HPDE6-E6E7 (cell line): ENCODE measurements at regions not wholly inside any gene's neighbourhood (a gene's known extent, or its start where the extent isn't known, plus 50 kb on each side); places are given as distances from the start of the nearest gene placed in this dataset.
"Not testable (repeated sequence)": the region's sequence is repeated elsewhere in the genome, so short reads cannot be mapped to it uniquely, and the experiment has no call there.

ENCODE experiments used
- DNase-seq: peaks from one replicate; pipeline ENCODE4 v3.0.0; 2011; ENCODE audit warnings: missing footprints; ENCODE audit errors: extremely low spot score

DNA sequence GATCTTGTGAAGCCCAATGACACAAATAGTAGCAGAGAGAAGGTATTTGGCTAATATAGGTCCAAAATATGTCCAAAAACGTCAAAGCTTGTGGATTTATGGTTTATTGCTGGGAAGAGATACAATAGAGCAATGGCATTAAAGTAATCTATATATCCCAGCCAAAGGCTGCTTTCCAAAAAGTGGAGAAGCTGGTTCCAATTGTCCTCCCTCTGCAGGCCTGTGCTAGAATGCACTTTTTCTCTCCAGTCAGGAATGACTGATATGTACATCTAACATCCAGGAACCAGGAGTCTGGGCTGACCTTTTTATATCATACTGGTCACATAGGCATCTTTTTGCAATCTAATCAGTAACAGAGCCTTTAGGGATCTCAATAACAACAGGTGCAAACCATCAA is 167.1 kb upstream of the FAM3C start:
- DNase-seq, result no peak

DNA sequence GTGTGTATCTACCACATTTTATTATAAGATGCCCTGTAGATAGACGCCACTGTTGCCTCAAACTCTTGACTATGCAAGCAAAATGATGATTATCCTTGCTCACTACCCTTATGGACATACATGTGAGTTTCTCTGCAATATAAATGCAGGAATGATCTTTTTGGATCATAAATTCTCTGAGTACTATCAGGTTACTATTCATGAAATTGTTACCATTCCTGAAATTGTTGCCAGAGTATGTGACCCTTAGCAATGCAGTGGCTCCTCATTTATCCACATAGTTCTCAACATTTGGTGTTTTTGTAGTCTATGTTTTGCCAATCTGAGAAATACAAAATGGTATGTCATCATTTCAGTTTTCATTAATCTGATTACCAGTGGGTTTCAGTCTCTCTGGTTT is 166.2 kb upstream of the FAM3C start:
- no peak for DNase-seq

DNA sequence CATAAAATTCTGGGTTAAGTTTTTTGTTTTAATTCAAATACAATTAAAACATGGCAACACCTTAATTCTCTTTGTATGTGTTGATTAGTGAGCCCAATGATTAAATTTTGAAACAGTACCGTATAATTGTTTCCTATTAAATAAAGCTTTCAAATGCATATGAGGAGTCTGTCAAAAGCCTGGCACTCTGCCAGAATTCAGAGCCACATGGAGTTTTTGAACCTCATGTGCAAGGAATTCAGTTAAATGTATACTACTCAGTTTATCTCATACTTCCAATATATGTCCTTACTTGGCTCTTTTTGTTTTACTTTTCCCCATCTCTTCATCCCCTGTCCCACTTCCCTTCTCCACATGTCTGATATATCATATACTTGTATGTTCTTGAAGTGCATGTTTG is 165.6 kb upstream of the FAM3C start:
- no peak for DNase-seq

DNA sequence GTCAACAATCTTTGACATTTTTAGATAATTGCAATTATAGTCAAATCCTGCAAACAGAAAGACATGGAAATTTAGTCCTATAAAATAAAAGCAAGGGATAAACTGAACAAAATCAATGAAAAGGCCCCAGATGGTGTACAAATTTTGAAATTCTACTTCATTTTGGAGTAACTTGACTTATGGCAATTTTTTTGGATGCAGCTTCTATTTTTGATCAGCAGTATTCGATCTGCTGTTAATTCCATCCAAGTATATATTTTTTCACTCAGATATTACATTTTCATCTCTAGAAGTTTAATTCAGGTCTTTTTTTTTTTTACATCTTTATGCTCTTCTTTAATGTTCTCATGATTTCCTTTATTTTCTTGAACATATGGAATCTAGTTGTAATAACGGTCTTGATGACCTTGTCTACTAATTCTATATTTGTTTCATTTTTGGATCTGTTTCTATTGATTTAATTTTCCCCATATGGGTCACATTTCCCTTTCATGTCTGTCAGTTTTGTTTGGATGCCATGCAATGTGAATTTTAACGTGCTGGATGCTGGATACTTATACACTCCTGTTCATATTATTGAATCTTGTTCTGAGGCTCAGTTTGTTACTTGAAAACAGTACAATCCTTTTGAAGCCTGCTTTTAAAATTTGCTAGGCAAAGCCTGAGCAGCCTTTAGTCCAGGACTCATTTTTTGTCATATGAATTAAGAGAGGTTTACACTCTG is 164.3 kb upstream of the FAM3C start:
- DNase-seq, result no peak

DNA sequence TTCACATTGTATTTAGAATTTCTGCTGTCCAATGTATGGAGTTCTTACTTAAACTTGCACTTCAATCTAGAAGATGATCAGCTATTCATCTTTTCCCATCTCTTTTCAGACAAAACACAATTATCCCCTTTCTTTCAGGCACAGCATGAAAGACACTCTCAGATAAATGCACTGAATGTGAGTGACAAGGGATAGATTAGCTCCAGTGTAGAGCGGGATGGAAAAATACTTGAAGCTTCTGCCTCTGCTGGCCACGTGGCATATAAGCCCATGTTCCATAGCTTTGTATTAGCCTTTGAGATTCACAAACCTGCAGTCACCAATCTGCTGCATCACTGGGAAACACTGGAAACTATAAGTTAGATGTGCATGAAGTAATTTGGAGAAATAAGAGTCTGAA is 162.2 kb upstream of the FAM3C start:
- no peak for DNase-seq

DNA sequence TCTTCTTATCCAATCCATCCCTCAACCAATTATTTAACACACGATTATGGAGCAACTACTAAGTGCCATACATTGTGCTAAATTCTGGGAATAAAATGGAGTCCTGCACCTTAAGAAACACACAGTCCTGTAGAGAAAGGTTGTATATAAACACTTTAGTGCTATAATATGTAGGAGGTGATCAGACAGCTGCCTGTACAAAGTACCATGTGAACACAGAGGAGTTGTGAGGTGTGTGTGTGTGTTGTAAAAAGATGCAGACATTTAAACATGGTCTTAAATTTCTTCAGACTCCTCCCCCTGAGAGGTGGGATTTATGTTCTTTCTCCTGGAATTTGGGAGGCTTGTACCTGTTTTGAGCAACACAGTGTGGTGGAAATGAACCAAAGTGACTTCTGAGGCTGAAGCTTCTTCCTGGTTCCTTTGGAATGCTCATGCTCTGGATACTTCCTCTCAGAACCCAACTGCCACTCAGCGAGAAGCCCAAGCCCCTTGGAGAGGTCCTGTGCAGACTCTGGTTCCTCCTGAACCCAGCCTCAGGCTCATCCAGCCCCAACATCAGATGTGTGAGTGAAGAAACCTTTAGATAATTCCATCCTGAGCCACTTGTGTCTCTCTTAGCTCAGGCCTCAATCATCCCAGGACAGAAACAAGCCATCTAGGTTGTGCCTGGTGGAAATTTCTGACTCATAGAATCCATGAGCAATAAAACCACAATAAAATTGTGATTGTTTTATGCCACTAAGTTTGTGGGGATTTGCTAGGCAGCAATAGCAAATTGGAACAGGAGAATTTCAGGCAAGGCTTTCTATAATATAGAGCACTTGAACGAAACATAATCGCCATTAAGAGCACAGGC is 161.2 kb upstream of the FAM3C start:
- no peak for DNase-seq

DNA sequence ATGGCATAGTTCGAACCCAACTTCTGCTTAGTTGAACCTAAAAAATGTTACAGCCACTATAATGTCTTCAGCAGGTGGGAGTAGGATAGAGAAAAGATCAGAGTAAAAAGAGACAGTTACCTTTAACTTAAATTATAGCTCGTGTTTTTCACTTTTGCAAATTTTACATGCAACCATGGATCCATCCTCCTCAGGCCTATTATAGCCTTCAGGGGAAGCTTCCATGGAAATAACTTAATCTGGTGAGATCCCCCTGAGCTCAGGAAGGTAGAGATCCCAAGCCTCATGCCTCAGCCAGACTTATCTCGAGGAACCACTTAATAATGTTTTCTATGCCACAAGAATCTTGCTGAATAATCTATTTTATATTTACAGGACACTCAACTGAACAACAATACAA is 159.4 kb upstream of the FAM3C start:
- no peak for DNase-seq

DNA sequence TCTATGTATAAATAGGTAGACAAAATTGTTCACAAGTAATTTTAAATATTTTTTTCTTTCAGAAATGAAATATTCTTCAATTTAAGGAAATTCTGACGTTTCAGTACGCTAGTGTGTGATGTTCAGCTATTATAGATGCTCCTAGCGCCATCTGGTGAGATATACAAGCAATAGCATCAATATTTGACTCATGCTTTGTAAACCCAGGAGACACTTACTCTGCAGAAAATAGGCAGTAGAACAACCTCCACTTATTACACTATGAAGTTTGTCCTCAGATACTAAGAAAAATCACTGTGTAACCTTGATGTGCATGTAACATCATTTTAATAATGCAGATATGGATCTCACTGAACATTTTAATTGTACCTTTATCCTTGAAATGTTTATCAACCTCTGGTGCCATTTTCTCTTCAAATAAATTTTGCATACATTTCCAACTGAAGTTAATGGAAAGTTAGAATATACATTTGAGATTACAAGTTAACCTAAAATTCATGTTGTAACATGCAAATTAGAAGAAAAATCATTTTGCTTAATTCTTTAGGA is 151.5 kb upstream of the FAM3C start:
- peak; percentile 49 for DNase-seq

DNA sequence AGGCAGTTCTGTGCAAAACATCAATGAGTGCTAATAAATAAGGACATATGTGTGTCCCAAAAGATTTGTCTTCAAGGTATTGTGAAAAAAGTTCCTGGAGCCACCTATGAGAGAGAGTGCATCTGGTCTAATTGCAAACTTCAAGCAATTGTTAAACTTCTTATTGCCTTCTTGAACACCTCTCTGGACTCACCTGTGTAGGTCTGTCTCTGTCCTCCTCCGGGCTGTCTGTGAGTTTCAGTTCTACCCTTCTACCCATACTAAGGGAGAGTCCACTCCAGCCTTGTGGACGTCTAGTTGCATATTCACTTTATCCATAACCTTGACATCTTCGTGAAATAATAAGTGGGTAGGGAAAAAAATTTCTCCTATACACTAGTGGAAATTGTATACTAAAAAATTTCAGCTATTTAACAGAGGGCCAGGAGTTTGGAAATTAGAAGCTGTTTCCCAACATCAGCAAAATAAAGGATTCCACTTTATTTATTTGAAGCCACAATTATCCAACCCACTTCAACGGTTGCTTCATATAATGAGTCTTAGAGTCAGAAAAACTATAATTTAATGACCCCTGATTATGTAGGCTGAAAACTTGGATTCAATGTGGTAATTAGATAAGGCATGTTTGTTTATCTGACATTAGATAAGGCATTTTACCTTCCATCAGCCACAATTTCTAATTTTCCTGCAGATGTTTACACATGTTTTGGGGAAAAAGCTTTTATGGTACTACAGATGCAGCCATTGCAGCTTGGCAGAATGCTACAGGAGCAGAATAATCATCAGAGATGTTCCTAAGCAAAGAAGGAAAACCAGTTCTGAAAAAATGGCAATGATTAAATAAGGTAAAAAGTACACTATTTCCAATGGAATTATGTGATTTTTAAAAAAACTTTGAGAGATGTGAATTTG is 150.8 kb upstream of the FAM3C start:
- DNase-seq, result no peak

DNA sequence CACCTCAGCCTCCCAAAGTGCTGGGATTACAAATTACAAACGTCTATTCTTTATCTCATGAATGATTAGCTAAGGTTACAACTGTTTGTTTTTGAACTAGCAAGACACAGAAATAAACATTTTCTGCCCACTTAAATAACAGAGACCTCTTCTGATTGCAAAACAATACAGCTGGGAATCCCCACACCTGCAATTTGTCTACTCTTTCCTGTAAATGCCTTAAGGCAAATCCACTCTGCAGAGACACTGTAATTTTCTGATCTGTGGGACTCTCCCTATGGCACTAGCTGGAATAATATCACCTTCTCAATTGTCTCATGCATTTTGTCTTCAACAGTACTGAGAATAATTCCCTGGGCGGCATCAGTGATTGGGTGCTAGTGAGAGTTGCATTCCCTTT is 149.3 kb upstream of the FAM3C start:
- DNase-seq, result no peak

DNA sequence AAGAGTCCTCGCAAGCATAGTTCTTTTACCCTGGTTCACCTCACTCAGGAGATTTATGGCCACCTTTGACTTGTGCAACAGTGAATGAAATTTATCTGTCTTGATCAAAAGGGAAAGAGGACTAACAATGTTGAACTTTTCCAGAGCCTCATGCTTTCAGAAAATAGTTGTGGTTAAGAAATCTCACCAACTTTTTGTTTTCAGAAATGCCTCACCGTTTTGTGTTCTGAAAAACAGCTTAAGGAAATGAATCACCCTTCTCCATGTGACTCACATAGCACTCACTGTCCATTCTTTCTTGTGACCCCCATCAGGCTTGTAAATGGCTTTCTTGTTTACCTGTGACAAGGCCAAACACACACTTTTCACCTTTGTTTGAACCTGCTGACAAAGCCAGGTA is 148.6 kb upstream of the FAM3C start:
- DNase-seq, result peak; percentile 76

DNA sequence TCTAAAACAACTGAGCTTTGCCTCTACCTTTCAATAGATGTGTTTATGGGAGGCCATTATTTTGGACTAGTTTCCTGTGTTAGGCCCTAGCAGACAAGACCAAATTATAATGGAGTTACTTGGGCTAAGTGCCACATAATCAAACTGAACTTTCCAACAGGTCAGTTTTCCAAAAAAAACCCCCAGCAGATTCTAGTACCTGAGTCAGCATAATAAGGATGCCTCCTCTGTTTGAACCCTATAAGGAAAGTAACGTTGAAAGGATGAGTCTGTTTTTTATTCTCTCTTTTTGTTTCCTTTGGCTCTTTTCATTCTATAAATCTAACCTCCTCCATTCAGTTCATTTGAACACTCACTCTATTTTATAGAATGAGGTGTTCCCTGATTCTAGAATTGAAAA is 148.1 kb upstream of the FAM3C start:
- DNase-seq, result no peak

DNA sequence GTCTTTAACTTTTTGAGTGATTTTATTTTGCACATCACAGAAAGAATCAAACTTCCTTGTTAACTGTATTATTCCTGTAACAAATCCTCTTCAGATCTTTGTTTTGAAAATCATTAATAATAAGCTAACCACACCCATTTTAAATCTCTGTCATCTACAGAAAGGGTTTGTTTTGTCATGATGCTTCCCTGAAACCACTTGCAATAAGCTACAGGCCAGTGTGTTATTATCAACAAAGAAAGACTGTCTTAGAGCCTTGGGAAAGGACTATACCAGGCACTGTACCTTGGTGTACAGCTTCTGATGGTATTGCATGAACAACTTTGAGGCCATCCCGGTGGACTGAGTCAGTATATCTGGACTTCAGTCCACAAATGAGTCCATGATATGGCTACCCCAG is 145.3 kb upstream of the FAM3C start:
- DNase-seq, result no peak

DNA sequence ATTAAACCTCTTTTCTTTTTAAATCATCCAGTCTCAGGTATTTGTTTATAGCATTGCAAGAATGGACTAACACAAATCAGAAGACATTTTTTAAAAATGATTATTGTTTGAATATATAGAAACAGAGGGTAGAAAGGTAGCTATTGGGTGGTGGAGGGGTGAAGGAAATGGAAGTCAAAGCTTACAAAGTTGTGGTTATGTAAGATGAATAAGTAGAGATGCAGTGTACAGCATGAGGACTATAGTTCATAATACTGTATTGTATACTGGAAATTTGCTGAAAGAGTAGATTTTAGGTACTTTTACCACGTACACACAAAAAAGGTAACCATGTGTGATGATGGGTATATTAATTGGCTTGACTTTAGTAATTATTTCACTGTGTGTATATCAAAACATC is 144.0 kb upstream of the FAM3C start:
- no peak for DNase-seq

DNA sequence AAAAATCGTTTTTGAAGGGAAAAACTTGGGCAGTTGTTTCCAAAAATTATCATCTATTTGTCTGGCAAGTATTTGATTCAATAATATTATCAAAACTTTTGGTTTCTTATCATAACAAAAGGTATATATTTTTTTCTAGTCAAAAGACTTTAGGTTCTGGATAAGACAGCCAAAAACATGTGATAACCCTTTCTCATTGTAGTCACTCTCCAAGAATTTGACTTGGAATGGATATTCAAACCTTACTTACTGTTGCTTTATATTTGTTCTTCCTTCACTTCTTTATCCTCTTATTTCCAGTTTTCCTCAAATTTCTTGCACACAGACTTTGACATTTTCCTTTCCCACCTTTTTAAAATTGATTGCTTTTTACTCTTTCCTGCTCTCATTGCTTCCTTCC is 140.9 kb upstream of the FAM3C start:
- no peak for DNase-seq

DNA sequence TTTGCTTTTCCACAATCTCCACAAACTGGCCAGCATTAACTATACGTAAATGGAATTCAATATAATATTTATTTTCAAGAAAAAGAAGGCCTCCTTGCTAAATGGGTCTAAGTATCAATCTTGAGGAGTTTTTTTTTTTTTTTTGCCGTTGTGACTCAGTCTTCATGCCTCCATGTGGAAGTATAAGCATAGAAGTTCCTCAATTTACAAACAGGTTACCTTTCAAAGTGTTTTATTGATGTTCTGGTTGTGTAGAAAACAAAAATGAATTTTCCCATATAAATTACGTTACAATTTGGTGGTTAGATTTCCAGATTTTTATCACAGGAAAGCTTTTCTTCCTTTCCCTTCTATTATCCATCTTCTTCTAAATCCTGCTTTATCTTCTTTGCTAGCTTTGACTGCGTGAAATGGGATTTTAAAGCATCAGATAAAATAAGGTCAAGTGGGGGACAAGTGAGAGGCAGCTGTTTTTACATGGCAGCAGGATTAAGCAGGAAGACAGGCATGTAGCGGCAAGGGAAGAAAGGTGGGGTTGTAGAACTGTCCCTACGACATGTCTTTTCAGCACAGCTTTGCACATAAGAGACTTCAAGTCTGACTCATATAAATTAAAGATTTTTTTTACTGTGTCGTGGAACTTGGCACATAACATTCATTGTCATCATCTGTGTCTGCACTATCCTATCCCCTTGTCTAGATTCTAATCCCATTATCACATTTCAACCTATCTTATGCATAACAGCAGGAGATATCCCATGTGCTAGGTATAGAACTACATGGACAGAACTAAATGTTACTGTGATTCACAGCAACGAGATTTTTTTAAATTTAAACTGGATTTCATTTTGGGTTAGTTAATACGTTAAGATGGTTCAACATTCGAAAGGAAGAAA is 135.3 kb upstream of the FAM3C start:
- DNase-seq, result no peak

DNA sequence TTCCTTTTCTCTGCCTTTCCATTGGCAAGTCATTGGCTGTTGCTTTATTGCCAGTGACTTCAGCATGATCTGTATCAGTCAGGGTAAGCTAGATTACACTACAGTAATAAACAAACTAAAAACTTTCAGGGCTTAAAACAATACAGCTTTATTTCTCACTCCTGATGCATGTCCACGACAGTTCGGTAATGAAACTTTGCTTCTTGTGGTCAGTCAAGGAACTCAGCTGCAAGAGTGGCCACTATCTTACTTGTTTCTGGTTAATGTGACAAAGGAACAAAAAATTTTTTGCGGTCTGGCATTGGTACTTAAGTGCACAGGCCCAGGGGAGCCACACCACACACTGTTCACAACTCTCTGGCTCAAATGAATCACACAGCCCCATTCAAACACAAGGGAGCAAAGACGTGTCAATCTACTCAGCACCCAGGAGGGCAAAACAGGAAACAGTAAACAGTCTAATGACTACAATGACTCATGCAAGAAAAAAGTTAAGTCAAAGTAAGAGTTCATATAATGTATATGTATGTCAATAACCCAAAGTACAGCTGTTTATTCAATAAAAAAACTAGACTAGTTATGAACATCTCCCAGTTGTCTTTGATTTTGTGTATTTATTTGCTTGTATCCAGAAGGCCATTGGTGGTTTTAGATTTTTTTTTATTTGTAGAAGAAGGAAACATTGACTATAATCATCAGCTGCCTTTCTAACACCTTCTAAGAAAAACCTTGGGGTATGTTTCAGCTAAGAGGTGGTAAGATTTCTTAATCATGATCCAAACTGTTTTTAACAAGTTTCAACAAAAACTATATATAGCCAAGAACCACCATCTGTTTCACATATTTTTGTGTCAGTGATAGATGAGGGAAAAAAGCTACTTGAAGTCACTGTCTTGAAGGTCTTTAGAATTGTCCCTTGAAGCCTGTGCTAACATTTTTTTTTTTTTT is 134.4 kb upstream of the FAM3C start:
- peak; percentile 77 for DNase-seq

DNA sequence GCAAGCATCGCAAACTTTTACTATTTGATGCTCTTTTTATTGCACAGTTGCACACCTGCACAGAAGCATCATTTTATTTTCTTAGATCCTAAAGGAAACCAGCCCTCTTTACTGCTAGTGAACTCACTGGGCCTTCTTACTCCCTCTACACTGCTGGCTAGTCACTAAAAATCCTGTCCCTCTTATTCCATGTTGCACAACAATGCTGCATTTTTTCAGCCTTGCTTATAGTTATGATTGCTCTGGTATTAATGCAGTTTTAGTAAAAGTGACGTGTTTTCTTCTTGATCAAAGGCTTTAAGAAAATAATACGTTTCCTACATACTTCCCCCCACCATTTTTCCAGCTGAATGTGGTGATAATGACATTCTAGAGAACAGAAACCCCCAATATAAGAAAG is 132.9 kb upstream of the FAM3C start:
- no peak for DNase-seq

DNA sequence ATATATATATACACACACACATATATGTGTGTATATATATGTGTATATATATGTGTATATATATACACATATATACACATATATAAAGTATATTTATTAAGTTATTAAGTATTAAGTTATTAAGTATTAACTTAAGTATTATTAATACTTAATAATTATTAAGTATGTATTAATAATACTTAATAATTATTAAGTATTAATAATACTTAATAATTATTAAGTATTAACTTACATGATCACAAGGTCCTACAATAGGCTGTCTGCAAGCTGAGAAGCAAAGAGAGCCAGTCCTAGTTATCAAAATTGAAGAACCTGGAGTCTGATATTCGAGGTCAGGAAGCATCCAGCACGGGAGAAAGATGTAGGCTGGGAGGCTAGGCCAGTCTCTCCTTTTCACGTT is 130.1 kb upstream of the FAM3C start:
- DNase-seq, result not testable (repeated sequence)
